EH (cell line): ENCODE measurements at regions not wholly inside any gene's neighbourhood (a gene's known extent, or its start where the extent isn't known, plus 50 kb on each side); places are given as distances from the start of the nearest gene placed in this dataset.

Experiments used
- DNase-seq: peaks from one replicate; pipeline ENCODE4 v3.0.0-alpha.2; 2015; ENCODE audit warnings: low read depth

DNA sequence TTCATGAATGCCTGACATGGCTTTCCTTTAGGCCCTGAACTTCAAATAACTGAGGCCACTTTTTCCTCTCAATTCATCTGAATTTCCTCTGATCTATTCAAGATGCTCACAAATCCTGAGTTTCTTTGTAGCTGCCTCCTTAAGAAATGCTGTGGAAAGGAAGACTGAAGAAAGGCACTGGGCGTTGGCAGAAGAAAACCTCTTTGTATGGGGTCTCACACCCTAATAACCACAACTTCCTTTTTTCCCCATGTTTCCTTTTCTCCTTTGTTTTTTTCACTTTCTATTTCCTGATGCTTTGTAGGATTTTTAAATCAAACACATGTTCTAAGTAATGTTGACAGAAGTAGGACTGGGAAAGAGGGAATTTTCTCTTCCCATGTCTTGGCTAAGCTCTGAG, 447.4 kb downstream of the CMPK2 start:
- DNase-seq: no peak

DNA sequence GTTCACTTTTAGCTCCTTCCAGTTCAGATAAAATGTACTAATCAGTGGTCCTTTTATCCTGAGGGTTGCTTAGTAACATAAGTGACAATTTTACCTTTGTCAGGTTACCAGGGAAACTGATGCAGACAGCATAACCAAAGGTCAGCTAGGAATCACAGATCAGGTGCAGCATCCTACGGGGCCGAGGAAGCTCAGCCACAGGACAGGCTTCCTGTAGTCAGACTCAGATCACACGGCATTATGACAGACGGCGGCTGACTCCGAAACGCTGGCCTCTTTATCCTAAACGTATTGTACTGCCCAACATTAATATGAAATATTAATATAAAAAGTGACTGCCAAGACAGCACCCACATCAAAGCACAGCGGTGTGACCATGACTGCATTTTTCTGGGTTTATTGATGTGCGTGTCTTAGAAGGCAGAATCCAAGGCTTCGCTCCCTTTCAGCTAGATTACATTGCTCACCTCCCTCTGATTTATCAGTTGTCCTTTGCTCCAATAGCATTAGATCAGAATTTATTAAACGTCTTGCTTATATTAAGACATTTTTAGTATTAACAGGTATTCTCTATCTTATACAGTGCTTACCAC, 444.5 kb downstream of the CMPK2 start:
- DNase-seq: no peak

DNA sequence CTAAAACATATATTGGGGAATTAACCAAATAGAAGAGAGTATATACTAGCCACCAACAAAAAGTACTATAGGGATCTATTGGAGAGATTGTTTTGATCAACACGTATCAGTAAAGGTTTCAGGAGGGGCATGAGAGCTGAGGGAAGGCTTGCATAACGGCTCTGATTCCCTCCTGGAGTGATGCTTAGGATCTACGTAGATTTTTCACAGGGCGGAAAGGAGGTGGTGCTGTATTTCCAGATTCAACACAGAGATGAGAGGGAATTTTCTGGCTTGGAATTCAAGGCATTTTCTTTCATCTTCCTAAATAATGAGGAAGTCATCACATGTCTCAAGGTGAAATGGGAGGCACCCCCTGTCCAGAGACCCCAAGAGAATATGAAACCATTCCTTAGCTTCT, 443.8 kb downstream of the CMPK2 start:
- no peak for DNase-seq

DNA sequence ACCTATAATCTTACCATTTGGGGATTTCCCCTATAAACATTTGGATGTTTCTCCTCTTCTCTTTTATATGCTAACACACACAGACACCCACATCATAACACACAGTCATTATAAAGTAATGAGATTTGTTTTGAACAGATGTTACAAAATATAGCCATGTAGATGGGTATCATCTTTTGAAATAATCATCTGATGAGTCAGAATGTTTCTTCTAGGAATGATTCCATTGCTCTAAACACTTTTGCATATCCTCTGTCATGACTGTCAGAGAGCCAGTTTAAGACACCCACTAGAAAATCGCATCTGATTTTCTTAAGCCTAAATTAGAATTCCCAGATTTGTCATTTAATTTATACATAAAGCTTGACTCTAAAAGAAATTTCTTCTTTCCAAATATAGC, 442.6 kb downstream of the CMPK2 start:
- peak; percentile 3 for DNase-seq

DNA sequence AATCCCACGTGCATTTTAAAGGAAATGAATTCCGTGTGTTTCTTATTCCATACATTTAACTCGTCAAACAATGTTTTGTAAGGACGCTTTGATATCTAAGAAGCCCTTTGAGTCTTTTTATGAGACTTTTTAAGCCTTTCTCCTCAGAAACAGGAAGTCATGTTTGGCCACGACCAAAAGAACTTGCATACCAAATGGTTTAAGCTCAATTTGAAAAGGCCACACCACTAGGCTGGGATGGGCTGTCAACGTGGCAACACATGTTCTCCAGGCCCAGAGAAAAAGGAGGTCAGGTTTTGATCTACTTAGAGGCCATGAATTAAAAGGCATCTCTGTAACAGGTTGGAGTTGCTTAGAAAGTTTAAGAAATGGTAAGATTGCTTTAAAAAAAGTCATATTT, 441.8 kb downstream of the CMPK2 start:
- DNase-seq: peak; percentile 6

DNA sequence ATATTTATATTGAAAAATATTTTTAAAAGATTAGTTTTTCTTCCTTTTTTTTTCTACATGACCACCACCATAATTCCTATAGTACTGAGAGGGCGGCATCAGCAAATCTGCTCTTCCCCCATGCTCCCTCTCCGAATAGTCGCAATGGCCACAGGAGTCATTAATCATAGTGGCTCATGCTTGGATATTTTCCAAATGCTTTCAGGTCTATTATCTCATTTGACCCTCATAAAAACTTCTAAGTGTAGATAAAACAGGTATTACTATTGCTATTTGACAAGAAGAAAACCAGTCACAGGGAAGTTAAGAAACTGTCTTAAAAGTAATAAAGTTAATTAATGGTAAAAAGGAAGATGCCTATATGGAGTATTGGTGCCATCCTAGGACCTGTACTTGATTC, 440.7 kb downstream of the CMPK2 start:
- no peak for DNase-seq

DNA sequence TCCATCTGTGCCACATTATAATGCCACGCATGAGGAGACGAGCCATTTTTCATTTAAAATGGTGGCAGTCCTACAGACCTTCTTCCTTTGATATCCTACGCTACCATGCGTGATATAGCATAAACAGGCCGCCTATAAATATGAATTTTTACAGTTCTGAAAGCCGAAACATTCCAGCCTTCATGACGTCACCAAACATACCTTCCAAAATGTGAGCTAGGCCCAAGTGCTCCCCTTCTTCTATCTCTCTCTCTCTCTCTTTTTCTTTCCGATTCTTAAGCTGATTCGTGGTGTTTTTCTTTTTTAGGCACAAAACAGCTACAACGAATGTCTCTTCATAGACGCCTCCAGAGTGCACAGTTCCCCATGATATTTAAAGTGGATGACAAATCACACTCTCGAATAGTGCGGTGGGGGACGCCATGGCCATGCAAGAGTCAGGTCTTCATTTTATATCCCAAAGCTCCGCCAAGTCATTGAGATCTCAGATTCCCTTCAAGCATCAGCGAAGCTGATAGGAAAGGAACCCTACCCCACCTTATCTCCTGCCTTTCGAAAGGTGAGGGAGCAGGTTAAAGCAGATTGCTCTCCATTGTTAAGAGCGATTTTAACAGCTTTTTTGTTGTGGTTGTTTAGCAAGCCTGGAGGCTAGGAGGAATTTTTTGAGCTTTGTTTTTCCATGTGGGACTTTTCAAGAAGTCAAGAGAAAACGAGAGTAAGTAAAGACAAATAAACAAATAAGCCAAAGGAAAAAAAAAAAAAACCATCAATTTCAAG, 436.3 kb downstream of the CMPK2 start:
- DNase-seq: no peak

DNA sequence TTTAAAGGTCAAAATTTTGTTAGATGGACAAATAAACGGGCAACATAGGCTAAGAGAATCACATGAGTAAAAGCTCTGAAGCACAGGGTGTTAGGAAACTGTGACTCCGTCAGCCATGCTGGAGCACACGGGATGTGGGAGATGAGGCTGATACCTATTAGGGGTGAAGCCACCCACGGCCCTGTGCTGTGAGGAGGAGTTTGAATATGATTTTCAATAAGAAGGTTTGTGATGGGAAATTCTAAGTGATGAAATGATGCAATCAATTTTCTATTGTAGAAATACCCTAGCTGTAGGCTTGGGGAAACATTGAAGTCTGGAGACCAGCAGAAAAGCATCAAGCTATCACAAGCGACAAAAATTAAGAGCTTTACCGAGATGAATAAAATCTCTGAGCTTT, 431.3 kb downstream of the CMPK2 start:
- DNase-seq: no peak

DNA sequence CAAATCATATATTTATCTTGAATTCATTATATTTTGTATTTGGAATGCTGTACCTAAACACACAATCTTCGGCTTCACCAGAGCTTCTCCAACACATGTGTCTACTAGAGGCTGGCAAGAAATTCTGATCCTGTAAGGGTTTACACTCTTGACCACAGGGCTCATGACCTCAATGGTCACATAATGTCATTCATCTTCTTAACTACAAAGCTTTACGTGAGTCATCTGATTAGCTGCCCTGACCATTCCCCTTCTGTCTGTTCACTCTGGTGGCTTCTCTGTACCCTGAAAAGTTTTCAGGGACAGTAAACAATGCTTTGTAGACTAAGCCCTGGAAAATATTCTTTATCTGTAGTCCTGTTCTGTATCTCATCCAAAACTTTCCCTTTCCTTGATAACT, 423.9 kb downstream of the CMPK2 start:
- DNase-seq: no peak

DNA sequence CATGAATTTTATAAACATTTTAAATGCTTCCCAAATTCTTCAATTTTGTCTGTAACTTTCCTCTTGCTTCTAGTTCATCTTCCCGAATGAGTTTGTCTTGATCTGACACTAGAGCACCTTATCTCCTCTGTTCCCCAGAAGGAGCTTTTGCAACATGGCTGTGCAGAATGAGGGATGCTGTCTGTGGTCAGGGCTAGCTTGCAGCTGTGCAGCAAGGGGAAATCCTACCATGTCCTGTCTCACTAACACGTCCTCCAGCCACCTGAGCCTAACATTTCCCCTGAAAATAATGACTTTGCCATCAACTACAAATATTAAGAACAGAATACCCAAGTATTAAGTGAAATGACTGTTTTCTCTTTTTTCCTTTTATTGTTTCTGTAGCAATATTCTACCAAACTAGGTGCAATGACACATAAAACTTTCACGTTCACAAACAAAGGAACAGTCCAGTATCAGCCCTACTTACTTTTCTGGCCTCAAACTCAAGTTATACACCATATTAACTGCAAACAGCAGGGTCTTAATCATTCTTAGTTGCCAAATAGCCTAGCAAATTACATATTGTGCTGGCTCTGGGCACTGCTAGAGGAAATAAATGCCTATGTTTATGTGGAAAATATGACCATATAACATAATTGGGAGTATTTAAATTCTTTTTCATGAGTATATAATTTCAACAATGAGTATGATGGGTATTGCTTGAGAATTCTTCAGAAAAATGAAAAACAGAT, 423.3 kb downstream of the CMPK2 start:
- DNase-seq: no peak

DNA sequence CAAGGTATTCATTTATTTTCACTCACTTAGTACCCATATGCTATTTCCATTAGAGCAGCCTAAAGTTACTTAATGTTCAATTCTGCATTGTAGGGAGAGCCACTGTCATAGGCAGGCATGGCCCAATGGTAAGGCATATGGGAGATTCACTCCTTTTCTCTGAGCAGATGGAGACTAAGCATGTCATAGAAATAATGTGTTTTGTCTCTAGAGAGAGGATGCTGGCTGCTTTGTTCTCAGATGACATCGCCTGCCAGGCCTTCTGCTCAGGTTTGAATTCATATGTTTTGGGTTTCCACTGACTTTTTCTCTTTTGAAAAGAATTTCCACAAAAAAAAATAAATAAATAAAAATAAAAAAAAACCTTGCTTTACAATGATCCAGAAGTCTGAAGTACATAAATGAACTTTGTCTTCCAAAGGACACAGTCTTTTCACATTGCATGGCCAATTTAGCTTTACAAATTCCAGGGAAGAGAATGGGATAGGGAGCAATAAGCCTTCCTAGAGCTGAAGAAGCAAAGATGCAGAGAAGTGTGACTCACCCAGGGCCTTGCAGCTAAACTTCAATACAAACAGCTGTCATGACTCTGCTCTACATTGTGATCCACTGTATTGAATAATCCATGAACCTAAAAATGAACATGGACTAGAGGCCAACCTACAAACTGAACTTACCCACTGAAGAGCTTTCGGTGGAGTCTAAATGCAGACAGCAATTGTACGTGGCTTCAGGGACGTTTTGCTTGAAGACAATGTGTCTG, 422.5 kb downstream of the CMPK2 start:
- DNase-seq: no peak

DNA sequence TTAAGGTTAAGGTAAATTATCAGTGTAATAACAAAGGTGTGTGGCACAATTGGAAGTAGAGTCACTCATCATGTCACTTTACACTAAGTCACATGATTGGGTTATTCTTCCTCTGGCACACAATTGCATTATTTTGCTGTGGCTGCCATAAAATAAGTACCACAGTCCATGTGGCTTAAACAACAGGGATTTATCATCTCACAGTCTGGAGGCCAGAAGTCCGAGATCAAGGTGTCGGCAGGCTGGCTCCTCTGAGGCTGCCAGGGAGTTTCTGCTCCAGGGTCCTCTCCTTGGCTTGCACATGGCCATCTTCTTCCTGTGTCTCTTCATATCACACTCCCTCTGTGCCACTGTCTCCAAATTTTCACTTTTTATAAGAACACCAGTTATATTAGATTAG, 421.2 kb downstream of the CMPK2 start:
- no peak for DNase-seq

DNA sequence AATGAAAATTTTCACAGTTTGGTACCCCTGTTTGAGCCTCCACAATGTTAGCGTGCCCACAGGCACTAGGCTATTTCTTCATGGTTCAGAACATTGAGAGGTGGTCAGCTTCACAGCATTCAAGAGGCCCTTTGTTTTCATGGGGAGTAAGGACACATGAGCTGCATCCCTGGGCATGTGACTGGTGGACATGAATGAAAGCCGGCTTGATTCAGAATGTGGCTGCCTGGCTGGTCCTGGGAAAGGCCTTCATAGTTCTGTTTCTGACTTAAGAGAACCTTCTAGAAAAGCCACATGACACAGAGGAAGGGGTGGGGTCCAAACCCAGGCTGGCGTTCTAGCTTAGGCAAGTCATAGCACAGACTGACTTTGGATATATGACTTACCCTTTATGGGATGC, 420.6 kb downstream of the CMPK2 start:
- no peak for DNase-seq

DNA sequence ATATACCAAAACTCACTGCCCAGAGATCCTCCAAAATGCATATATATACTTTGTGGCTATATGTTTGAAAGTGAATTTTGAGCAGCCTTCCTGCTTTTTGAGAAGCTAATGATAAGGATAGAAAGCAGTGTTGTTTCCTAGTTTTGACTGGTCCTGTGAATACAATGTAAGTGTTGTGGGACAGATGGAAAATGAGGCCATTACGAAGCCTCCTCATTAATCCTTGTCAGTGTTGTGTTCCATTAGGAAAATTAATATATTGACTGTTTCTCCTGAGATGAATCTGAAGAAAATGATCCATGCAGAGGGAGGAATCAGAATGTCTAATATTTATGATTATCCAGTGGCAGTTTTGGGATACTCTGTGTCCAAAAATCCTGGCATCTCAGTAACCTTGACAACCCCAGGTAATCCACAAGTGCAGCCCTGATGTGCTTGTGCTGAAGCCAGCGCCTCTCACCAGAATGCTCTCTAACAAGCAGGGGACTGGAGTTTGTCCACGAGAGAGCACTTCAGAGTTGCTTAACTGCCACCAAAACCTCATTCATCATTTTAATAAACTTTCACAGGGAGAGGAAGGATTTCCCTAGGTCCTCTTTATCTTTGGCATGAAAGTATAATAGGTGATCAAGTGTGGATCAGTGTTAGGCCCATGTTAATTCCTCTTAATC, 418.6 kb downstream of the CMPK2 start:
- no peak for DNase-seq

DNA sequence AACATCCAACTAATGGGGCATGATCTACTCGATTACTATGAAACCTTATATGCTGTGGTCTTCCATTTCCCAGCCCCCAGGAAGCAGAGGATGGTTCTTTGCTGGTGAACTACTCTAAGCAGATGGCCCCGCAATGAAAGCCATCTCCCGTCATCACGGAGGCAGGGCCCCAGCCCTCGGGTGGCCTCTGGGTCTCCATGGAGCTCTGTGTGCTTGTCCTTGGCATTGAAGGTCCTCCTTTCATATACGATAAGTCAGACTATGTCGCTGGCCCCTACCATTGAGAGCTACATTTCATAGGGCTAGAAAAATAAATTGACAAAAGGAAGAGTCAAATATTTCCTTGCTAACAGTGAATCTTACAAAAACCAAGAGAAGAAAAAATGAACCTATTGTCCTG, 416.8 kb downstream of the CMPK2 start:
- no peak for DNase-seq

DNA sequence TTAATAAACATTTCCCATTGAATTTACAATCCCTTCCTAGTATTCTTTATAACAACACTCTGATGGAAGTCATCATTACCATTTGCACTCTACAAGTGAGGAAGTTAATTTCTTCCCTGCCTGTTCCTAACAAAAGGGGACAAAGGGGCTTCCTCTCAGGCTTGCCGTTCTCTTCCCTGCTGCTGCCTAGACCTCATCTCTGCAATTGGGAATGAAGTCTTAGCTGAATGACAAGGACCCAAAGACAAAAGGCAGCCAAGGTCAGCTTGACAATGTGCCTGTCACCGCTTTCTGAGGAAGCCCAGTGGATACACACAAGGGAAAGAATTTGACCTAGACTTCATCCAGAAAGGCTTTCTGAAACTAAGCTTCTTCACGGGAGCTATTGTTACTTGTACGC, 416.4 kb downstream of the CMPK2 start:
- DNase-seq: no peak

DNA sequence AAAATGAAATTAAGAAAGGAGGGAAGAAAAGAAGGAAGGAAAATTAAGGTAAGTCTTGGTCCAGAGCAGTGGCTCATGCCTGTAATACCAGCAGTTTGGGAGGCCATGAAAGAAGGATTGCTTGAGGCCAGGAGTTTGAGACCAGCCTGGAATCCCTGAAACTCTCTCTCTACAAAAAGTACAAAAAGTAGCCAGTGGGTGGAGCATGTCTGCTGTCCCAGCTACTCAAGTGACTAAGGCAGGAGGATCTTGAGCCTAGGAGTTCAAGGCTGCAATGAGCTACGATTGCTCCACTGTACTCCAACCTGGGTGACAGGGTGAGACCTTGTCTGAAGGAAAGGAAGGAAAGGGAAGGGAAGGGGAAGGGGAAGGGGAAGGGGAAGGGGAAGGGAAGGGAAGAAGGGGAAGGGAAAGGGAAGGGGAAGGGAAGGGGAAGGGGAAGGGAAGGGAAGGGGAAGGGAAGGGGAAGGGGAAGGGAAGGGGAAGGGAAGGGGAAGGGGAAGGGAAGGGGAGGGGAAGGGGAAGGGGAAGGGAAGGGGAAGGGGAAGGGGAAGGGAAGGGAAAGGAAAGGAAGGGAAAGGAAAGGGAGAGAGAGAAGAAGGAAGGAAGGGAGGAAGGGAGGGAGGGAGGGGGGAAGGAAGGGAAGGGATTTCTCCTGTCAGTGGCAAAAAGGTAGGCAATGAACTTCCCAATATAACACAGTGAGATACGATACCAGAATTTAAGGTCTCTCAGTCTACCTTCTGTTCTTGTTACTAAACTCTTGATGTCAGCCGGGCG, 412.8 kb downstream of the CMPK2 start:
- peak; percentile 23 for DNase-seq

DNA sequence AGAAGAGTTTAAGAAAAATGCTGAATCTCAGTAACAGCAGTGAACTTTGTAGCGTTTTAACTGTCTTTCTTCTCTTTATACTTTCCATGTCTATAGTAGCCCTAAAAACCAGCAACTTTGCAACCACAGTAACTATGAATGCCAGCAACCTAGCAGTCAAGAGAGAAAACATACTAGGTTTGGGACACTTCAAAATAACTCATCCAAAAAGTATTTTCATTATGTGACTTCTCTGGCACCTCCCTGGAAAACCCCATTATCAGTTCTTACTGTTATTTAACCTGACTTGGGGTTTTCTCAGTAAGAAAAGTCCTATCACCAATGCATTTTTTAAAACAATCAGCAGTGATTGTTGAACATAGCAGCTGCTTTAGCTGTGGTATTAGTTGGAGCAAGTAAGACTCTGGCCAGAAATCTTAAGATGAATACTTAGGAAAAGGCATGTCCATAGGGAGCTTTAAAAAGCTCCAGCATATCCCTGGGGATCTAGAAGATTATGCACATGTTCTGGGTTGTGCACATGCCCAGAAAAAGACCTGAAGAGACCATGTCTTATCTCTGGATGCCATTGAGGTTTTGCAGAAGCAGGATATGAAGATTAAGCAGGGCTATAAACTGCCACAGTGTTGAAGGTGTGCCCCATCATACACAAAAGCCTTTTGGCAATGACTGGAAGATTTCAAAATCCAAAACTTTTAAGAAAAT, 411.3 kb downstream of the CMPK2 start:
- no peak for DNase-seq

DNA sequence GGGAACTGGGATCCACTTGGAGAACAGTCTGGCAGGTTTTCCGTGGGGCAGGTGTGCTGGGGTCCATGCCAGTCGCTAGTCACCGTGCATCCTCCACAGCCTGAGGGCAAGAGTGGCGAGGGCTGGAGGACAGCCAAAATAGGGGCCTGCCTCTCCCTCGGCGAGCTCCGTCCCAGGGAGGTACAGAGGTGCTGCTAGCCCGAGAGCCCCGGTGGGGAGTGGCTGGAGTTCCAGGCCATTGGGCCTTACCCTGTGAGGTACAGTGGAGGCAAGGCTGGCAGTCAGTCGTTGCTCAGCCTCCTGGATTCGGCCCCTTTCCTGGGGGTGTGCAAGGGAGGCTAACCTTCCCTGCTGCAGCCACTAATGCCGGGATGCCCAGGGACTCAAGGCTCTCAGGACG, 406.6 kb downstream of the CMPK2 start:
- no peak for DNase-seq

DNA sequence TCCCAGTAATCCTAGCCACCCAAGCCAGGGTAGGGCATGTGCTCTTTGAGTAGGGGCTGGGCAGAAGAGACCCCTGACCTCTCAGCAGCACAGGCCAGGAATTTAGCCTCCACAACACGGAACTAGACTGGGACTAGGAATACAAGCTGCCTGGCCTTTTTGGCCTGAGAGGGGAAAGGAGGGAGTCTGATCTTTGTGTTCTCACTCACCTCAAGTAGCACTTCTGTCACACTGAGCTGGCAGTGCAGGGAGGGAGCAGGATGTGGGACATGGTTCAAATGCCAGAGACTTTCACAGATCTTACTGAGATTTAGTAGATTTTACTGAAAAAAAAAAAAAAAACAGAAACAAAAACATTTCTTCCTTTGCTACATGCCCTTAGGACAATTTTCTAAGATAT, 395.2 kb downstream of the CMPK2 start:
- no peak for DNase-seq

DNA sequence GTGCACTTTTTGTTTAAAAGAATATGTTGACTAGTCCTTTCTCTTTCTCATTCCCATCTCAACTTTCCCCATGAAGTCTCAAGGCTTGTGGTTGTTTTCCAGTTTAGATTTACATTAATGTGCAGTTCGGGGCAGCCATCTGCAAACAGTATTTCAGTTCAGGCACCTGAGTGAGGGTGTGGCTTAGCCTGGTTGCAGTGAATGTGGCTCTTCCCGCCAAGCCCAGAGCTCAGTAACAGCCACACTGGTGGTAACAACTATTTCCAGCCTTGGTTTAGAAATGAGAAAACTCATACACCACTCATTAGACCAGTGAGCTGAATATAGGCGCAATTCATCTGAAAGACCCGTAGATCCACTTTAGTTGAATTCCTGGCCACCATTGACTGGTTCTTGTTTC, 394.3 kb downstream of the CMPK2 start:
- no peak for DNase-seq
